IMR-90 (cell line): ENCODE measurements at regions not wholly inside any gene's neighbourhood (a gene's known extent, or its start where the extent isn't known, plus 50 kb on each side); places are given as distances from the start of the nearest gene placed in this dataset.

Experiments
- ATAC-seq: fragments of 200-7000 bp; cut with Tn5 transposase; 2 replicates; pipeline ENCODE4 v1.9.1; 2020; ENCODE audit warnings: low read depth, mild to moderate bottlenecking, moderate library complexity
- BruUV-seq: library from RNA; stranded (reverse); fragments of 400-500 nt; replicated peaks from 2 replicates; lab custom pipeline; 2021; lab: Mats Ljungman, UMichigan
- CTCF ChIA-PET: fragments of 300-600 bp; formaldehyde crosslinking; extraction: SDS; loops from one replicate; lab custom pipeline; 2021; ENCODE audit warnings: antibody characterized with exemption; lab: Yijun Ruan, JAX
- POLR2A ChIA-PET: fragments of 300-600 bp; sonication (Branson Sonifier 250); formaldehyde crosslinking; loops from one replicate; lab custom pipeline; 2022; ENCODE audit warnings: antibody characterized with exemption; ENCODE audit not compliant: unreplicated experiment; lab: Charles Lee
- DNase-seq: peaks from one replicate; pipeline ENCODE4 v3.0.0; 2013
- H2AFZ ChIP-seq: replicated peaks from 2 replicates; pipeline ENCODE3; 2013; ENCODE audit warnings: low read length, mild to moderate bottlenecking; ENCODE audit not compliant: poor library complexity
- H2AK5ac ChIP-seq: 2 replicates; pipeline ENCODE4 v1.6.1; 2013; ENCODE audit warnings: low read depth, low read length, inconsistent platforms
- H2AK9ac ChIP-seq: replicated peaks from 2 replicates; pipeline ENCODE3; 2013; ENCODE audit warnings: mild to moderate bottlenecking, low read depth, low read length, moderate library complexity; ENCODE audit not compliant: poor library complexity
- H2BK120ac ChIP-seq: 2 replicates; pipeline ENCODE4 v1.6.1; 2013; ENCODE audit warnings: low read depth, low read length, inconsistent platforms
- H2BK15ac ChIP-seq: 3 replicates; pipeline ENCODE4 v1.6.1; 2013; ENCODE audit warnings: low read depth, low read length, inconsistent platforms
- H2BK20ac ChIP-seq: 2 replicates; pipeline ENCODE4 v1.6.1; 2013; ENCODE audit warnings: low read depth, mild to moderate bottlenecking, inconsistent platforms, low read length, moderate library complexity
- H2BK5ac ChIP-seq: 2 replicates; pipeline ENCODE4 v1.6.1; 2013; ENCODE audit warnings: mild to moderate bottlenecking, low read depth, low read length, inconsistent platforms; ENCODE audit not compliant: poor library complexity, severe bottlenecking
- H3K14ac ChIP-seq: replicated peaks from 2 replicates; pipeline ENCODE4 v1.6.1; 2013; ENCODE audit warnings: low read depth, low read length, inconsistent platforms
- H3K18ac ChIP-seq: 2 replicates; pipeline ENCODE4 v1.6.1; 2013; ENCODE audit warnings: low read depth, low read length, control low read depth
- H3K23ac ChIP-seq: 2 replicates; pipeline ENCODE4 v1.6.1; 2013; ENCODE audit warnings: low read depth, low read length, inconsistent platforms
- H3K27ac ChIP-seq: 2 replicates; pipeline ENCODE4 v1.5.1; 2013; ENCODE audit warnings: mild to moderate bottlenecking, control low read depth, low read length; ENCODE audit not compliant: insufficient read depth
- H3K27me3 ChIP-seq: 2 replicates; pipeline ENCODE4 v1.6.1; 2013; ENCODE audit warnings: low read length; ENCODE audit not compliant: control insufficient read depth, insufficient read depth
- H3K36me3 ChIP-seq: 2 replicates; pipeline ENCODE4 v1.6.1; 2013; ENCODE audit warnings: low read length, mixed read lengths; ENCODE audit not compliant: control insufficient read depth, insufficient read depth
- H3K4ac ChIP-seq: 2 replicates; pipeline ENCODE4 v1.6.1; 2013; ENCODE audit warnings: low read depth, low read length, inconsistent platforms
- H3K4me1 ChIP-seq: 2 replicates; pipeline ENCODE4 v1.6.1; 2013; ENCODE audit warnings: low read length, mixed read lengths; ENCODE audit not compliant: control insufficient read depth, insufficient read depth
- H3K4me2 ChIP-seq: 2 replicates; pipeline ENCODE4 v1.6.1; 2013; ENCODE audit warnings: low read depth, mild to moderate bottlenecking, control low read depth, low read length, moderate library complexity
- H3K4me3 ChIP-seq: 2 replicates; pipeline ENCODE4 v1.5.1; 2013; ENCODE audit warnings: low read depth, mild to moderate bottlenecking, control low read depth, low read length, moderate library complexity; ENCODE audit not compliant: insufficient read depth
- H3K56ac ChIP-seq: 2 replicates; pipeline ENCODE4 v1.6.1; 2013; ENCODE audit warnings: low read length, inconsistent platforms; ENCODE audit not compliant: insufficient read depth; ENCODE audit errors: extremely low read depth
- H3K79me1 ChIP-seq, 2 experiments: 2 replicates each; pipeline ENCODE4 v1.6.1; 2013; ENCODE audit warnings: low read length in 2 of 2, inconsistent platforms in 1 of 2, low read depth in 1 of 2
- H3K9ac ChIP-seq: 2 replicates; pipeline ENCODE4 v1.6.1; 2013; ENCODE audit warnings: low read depth, low read length, control low read depth
- H3K9me1 ChIP-seq: 2 replicates; pipeline ENCODE4 v1.6.1; 2013; ENCODE audit warnings: low read length, inconsistent platforms; ENCODE audit not compliant: insufficient read depth
- H3K9me3 ChIP-seq: 2 replicates; pipeline ENCODE4 v1.6.1; 2013; ENCODE audit warnings: low read length; ENCODE audit not compliant: control insufficient read depth, insufficient read depth
- H4K20me1 ChIP-seq: 2 replicates; pipeline ENCODE4 v1.6.1; 2013; ENCODE audit warnings: low read length, inconsistent platforms; ENCODE audit not compliant: insufficient read depth
- H4K5ac ChIP-seq: 2 replicates; pipeline ENCODE4 v1.6.1; 2013; ENCODE audit warnings: mild to moderate bottlenecking, low read depth, low read length, control low read depth
- H4K8ac ChIP-seq, 2 experiments: 2 replicates each; pipeline ENCODE4 v1.6.1; 2013; ENCODE audit warnings: low read depth in 2 of 2, low read length in 2 of 2, control low read depth in 1 of 2, inconsistent platforms in 1 of 2
- H4K91ac ChIP-seq: 2 replicates; pipeline ENCODE4 v1.6.1; 2013; ENCODE audit warnings: low read depth, low read length, inconsistent platforms; ENCODE audit not compliant: insufficient read depth
- BHLHE40 ChIP-seq: fragments of 150-350 bp; IDR thresholded peaks from 2 replicates; pipeline ENCODE4 v1.6.1; 2016; ENCODE audit warnings: mild to moderate bottlenecking, low read depth, low read length
- CHD1 ChIP-seq: IDR thresholded peaks from 2 replicates; pipeline ENCODE4 v1.6.1; 2012; ENCODE audit warnings: low read depth, low read length, improper control_type of control experiment
- CTCF ChIP-seq: conservative IDR thresholded peaks from 2 replicates; pipeline ENCODE4 v1.5.1; 2012; ENCODE audit warnings: mild to moderate bottlenecking, low read depth, low read length, improper control_type of control experiment
- MAZ ChIP-seq: IDR thresholded peaks from 2 replicates; pipeline ENCODE4 v1.6.1; 2012; ENCODE audit warnings: low read depth, mild to moderate bottlenecking, low read length, improper control_type of control experiment, moderate library complexity, borderline replicate concordance
- NFE2L2 ChIP-seq: fragments of 150-350 bp; IDR thresholded peaks from 2 replicates; pipeline ENCODE4 v1.6.1; 2016; ENCODE audit warnings: low read depth, mild to moderate bottlenecking, low read length
- RAD21 ChIP-seq: IDR thresholded peaks from 2 replicates; pipeline ENCODE4 v1.6.1; 2012; ENCODE audit warnings: low read length, improper control_type of control experiment
- RCOR1 ChIP-seq: IDR thresholded peaks from 2 replicates; pipeline ENCODE4 v1.6.1; 2012; ENCODE audit warnings: mild to moderate bottlenecking, low read length, improper control_type of control experiment; ENCODE audit not compliant: insufficient replicate concordance
- RFX5 ChIP-seq: IDR thresholded peaks from 2 replicates; pipeline ENCODE4 v1.8.0; 2012; ENCODE audit warnings: low read depth, mild to moderate bottlenecking, low read length, moderate library complexity
- SMC3 ChIP-seq: fragments of 150-350 bp; IDR thresholded peaks from 2 replicates; pipeline ENCODE4 v1.6.1; 2016; ENCODE audit warnings: low read depth, mild to moderate bottlenecking, antibody characterized with exemption, low read length, moderate library complexity
- WGBS, 2 experiments: methylation state at CpG; one replicate each; pipeline versions ENCODE4 v1.1.5 to v1.1.7; 2013; ENCODE audit warnings: missing lambda C conversion rate in 2 of 2; ENCODE audit not compliant: insufficient read length in 1 of 2; ENCODE audit errors: extremely low coverage in 2 of 2; 5-methylcytosine and 5-hydroxymethylcytosine counted together
- dilution Hi-C: fragments of 300-500 bp; cut with HindIII; formaldehyde crosslinking; loops from one replicate; pipeline ENCODE4 v1.14.3; 2018; ENCODE audit warnings: low sequenced_read_pairs; ENCODE audit not compliant: unreplicated experiment
- in situ Hi-C: fragments of 300-500 bp; cut with MboI; formaldehyde crosslinking; loops from 3 replicates; pipeline ENCODE4 v1.14.3; 2019; ENCODE audit warnings: low sequenced_read_pairs, inconsistent platforms, mixed read lengths
- intact Hi-C: fragments of 100-400 bp; cut with micrococcal nuclease; formaldehyde crosslinking; loops from 2 replicates; pipeline ENCODE4 v1.10.0; 2022

- Histone ChIP-seq H4K20me1 (no peaks in the 10 kb centered on the region), H3K9me3 (no peaks in the 10 kb centered on the region), H2BK120ac (no peak overlapping the region), H3K27ac (no peak overlapping the region), H3K18ac (no peak overlapping the region), H3K56ac (no peak overlapping the region), H2AK9ac (no peak overlapping the region), H3K4me3 (no peak overlapping the region), H3K23ac (no peak overlapping the region), H2BK5ac (no peak overlapping the region), H3K4me1 (peaks cover 9% of the 10 kb centered on the region), H4K5ac (no peak overlapping the region), H3K9me1 (no peaks in the 10 kb centered on the region), H2BK20ac (no peak overlapping the region), H3K4me2 (no peak overlapping the region), H3K36me3 (no peaks in the 10 kb centered on the region), H3K27me3 (no peaks in the 10 kb centered on the region), H3K4ac (no peak overlapping the region), H4K8ac (no peak overlapping the region), H3K9ac (no peak overlapping the region), H3K79me1 (no peaks in the 10 kb centered on the region), H3K14ac (no peak overlapping the region), H2AK5ac (no peak overlapping the region), H2BK15ac (no peak overlapping the region), H4K91ac (no peak overlapping the region), H2AFZ (peak overlapping the region; percentile 34)
- intact Hi-C loops: loop anchor here (1.0 kb wide), 3 partner anchors 208 to 548 kb away; no protein-coding TSS in a partner anchor
- peak; percentile 47 for DNase-seq
- dilution Hi-C loops: loop anchor here (25.0 kb wide), 1 partner anchor 552 kb away; no protein-coding TSS in a partner anchor
- BruUV-seq: no TSS peak
- WGBS, 2 experiments: 0% methylated on average over 1 of the region's 7 CpGs; no CpG with 5 or more reads in 1 of the 2 experiments
- in situ Hi-C loops: loop anchor here (5.0 to 10.0 kb wide), 2 partner anchors 202 to 544 kb away; no protein-coding TSS in a partner anchor
- POLR2A ChIA-PET: no interaction called here
- TF ChIP-seq CHD1 (no peak), CTCF (peak; percentile 87), RFX5 (no peak), NFE2L2 (no peak), BHLHE40 (no peak), SMC3 (peak; percentile 83), RAD21 (peak; percentile 92), RCOR1 (no peak), MAZ (peak; percentile 35; the same call in 1 of the 2 replicates)
- peak; percentile 83 for ATAC-seq
- CTCF ChIA-PET: interaction anchor here (0.6 to 2.9 kb wide), 12 partner anchors 9 to 550 kb away, joined by 3 to 18 read pairs (median 3); no protein-coding TSS in a partner anchor
These were observed 193.8 kb upstream of the ADO start for GRCh38 chr10:62610649-62611229.
